NCI-H1436 (cell line): ENCODE measurements at regions not wholly inside any gene's neighbourhood (a gene's known extent, or its start where the extent isn't known, plus 50 kb on each side); places are given as distances from the start of the nearest gene placed in this dataset.

Experiments used
- DNase-seq: peaks from one replicate; lab custom pipeline; 2025; lab: John Stamatoyannopoulos, UW

- no peak for DNase-seq
Measured at GRCh38 chr18:42268186-42268725, 313.2 kb downstream of the PIK3C3 start.

- no peak for DNase-seq
Measured at GRCh38 chr18:42268798-42269197, 313.8 kb downstream of the PIK3C3 start.

GRCh38 chr18:42271647-42272414, 316.8 kb downstream of the PIK3C3 start:
- no peak for DNase-seq

- DNase-seq, result peak; percentile 15
Measured at GRCh38 chr18:42274488-42275137, 319.6 kb downstream of the PIK3C3 start.

GRCh38 chr18:42275138-42275535, 320.1 kb downstream of the PIK3C3 start:
- DNase-seq, result no peak

GRCh38 chr18:42275949-42276730, 321.1 kb downstream of the PIK3C3 start:
- DNase-seq, result no peak

- DNase-seq, result no peak
Measured at GRCh38 chr18:42281124-42281523, 326.1 kb downstream of the PIK3C3 start.

GRCh38 chr18:42281851-42282250, 326.8 kb downstream of the PIK3C3 start:
- DNase-seq, result no peak

GRCh38 chr18:42287047-42287446, 332.0 kb downstream of the PIK3C3 start:
- no peak for DNase-seq

GRCh38 chr18:42288129-42288528, 333.1 kb downstream of the PIK3C3 start:
- no peak for DNase-seq

GRCh38 chr18:42289526-42289925, 334.5 kb downstream of the PIK3C3 start:
- no peak for DNase-seq

- DNase-seq, result no peak
Measured at GRCh38 chr18:42290318-42291307, 335.6 kb downstream of the PIK3C3 start.

GRCh38 chr18:42292654-42293053, 337.6 kb downstream of the PIK3C3 start:
- DNase-seq, result no peak

- no peak for DNase-seq
Measured at GRCh38 chr18:42296192-42296591, 341.2 kb downstream of the PIK3C3 start.

GRCh38 chr18:42296723-42297122, 341.7 kb downstream of the PIK3C3 start:
- no peak for DNase-seq

GRCh38 chr18:42298759-42299675, 344.0 kb downstream of the PIK3C3 start:
- peak; percentile 70 for DNase-seq

- no peak for DNase-seq
Measured at GRCh38 chr18:42305869-42306593, 351.0 kb downstream of the PIK3C3 start.

- DNase-seq, result no peak
Measured at GRCh38 chr18:42306594-42306980, 351.6 kb downstream of the PIK3C3 start.

GRCh38 chr18:42310956-42311355, 355.9 kb downstream of the PIK3C3 start:
- no peak for DNase-seq

GRCh38 chr18:42326752-42327151, 371.7 kb downstream of the PIK3C3 start:
- DNase-seq, result no peak
